ENCODE measurements at regions not wholly inside any gene's neighbourhood (a gene's known extent, or its start where the extent isn't known, plus 50 kb on each side); places are given as distances from the start of the nearest gene placed in this dataset.

- no peaks in the 10 kb centered on the region for H3K4me1 ChIP-seq (ENCODE audit: low read length)
- no peak overlapping the region for H3K4me2 ChIP-seq (ENCODE audit: low read depth, low read length)
- H3K9me3 ChIP-seq (replicated peaks; ENCODE audit: insufficient read depth, low read length), result no peaks in the 10 kb centered on the region
- H3K79me2 ChIP-seq (ENCODE audit: low read length), result no peaks in the 10 kb centered on the region
- H3F3A ChIP-seq (ENCODE audit: insufficient read depth, low read length), result no peaks in the 10 kb centered on the region
- H3K36me3 ChIP-seq (replicated peaks; ENCODE audit: insufficient read depth, low read length), result no peaks in the 10 kb centered on the region
- no peak overlapping the region for H2AFZ ChIP-seq (ENCODE audit: low read length)
- no peaks in the 10 kb centered on the region for H4K20me1 ChIP-seq (ENCODE audit: insufficient read depth, low read length)
- TF ChIP-seq EZH2phosphoT487 (IDR thresholded peaks at IDR 0.05; ENCODE audit: low read length), result no peak
- no peak for TF ChIP-seq CTCF (IDR thresholded peaks at IDR 0.05; ENCODE audit: low read length)
- no peak for TF ChIP-seq EZH2 (optimal IDR thresholded peaks at IDR 0.05; ENCODE audit: low read depth, low read length)
- H3K4me3 ChIP-seq (ENCODE audit: low read length), result no peak overlapping the region
- H3K9ac ChIP-seq (ENCODE audit: low read length), result no peak overlapping the region
- no peaks in the 10 kb centered on the region for H3K27me3 ChIP-seq (replicated peaks; ENCODE audit: insufficient read depth, low read length)
- no peak overlapping the region for H3K27ac ChIP-seq (ENCODE audit: low read length)
- DNase-seq, result no peak
- no peaks in the 10 kb centered on the region for H3K9me2 ChIP-seq (replicated peaks; ENCODE audit: insufficient read depth, low read length)
Measured at GRCh38 chr6:112761740-112762139, 414.6 kb downstream of the RFPL4B start.

- no peak overlapping the region for H3K27ac ChIP-seq (ENCODE audit: low read length)
- H3F3A ChIP-seq (ENCODE audit: insufficient read depth, low read length), result no peaks in the 10 kb centered on the region
- DNase-seq, result no peak
- H3K4me3 ChIP-seq (ENCODE audit: low read length), result no peak overlapping the region
- H3K27me3 ChIP-seq (replicated peaks; ENCODE audit: insufficient read depth, low read length), result no peaks in the 10 kb centered on the region
- no peaks in the 10 kb centered on the region for H4K20me1 ChIP-seq (ENCODE audit: insufficient read depth, low read length)
- no peaks in the 10 kb centered on the region for H3K4me1 ChIP-seq (ENCODE audit: low read length)
- H2AFZ ChIP-seq (ENCODE audit: low read length), result no peak overlapping the region
- no peaks in the 10 kb centered on the region for H3K9me3 ChIP-seq (replicated peaks; ENCODE audit: insufficient read depth, low read length)
- TF ChIP-seq EZH2phosphoT487 (IDR thresholded peaks at IDR 0.05; ENCODE audit: low read length), result no peak
- TF ChIP-seq EZH2 (optimal IDR thresholded peaks at IDR 0.05; ENCODE audit: low read depth, low read length), result no peak
- no peak for TF ChIP-seq CTCF (IDR thresholded peaks at IDR 0.05; ENCODE audit: low read length)
- no peaks in the 10 kb centered on the region for H3K9me2 ChIP-seq (replicated peaks; ENCODE audit: insufficient read depth, low read length)
- H3K9ac ChIP-seq (ENCODE audit: low read length), result no peak overlapping the region
- no peaks in the 10 kb centered on the region for H3K36me3 ChIP-seq (replicated peaks; ENCODE audit: insufficient read depth, low read length)
- no peak overlapping the region for H3K4me2 ChIP-seq (ENCODE audit: low read depth, low read length)
- no peaks in the 10 kb centered on the region for H3K79me2 ChIP-seq (ENCODE audit: low read length)
Measured at GRCh38 chr6:112764377-112764776, 417.2 kb downstream of the RFPL4B start.

DNA sequence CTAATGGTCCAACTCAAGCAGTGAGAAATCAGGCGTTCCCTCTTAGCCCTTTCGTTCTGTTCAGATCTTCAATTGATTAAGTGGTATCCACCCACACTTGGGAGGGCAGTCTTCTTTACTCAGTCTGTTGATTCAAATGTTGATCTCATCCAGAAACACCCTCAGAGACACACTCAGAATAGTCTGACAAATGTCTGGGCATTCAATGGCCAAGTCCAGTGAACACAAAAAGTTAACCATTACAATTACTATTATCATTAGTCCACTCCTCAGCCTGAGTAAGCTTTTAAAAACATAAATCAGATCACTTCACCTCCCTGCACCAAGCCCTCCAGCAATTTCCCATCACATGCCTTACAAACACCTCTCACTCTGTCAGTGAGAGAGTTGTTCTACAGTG lies 423.2 kb downstream of the RFPL4B start:
- DNase-seq, result no peak
- Histone ChIP-seq H3K27ac (ENCODE audit: low read length) (no peak overlapping the region), H3K4me2 (ENCODE audit: low read depth, low read length) (no peak overlapping the region), H3K4me1 (ENCODE audit: low read length) (no peaks in the 10 kb centered on the region), H3K9ac (ENCODE audit: low read length) (no peak overlapping the region), H3K27me3 (replicated peaks; ENCODE audit: insufficient read depth, low read length) (no peaks in the 10 kb centered on the region), H4K20me1 (ENCODE audit: insufficient read depth, low read length) (no peaks in the 10 kb centered on the region), H3K9me2 (replicated peaks; ENCODE audit: insufficient read depth, low read length) (no peaks in the 10 kb centered on the region), H3K9me3 (replicated peaks; ENCODE audit: insufficient read depth, low read length) (no peaks in the 10 kb centered on the region), H3F3A (ENCODE audit: insufficient read depth, low read length) (no peaks in the 10 kb centered on the region), H3K4me3 (ENCODE audit: low read length) (no peak overlapping the region), H2AFZ (ENCODE audit: low read length) (no peak overlapping the region), H3K79me2 (ENCODE audit: low read length) (no peaks in the 10 kb centered on the region), H3K36me3 (replicated peaks; ENCODE audit: insufficient read depth, low read length) (no peaks in the 10 kb centered on the region)
- no peak for TF ChIP-seq EZH2phosphoT487 (IDR thresholded peaks at IDR 0.05; ENCODE audit: low read length)
- no peak for TF ChIP-seq CTCF (IDR thresholded peaks at IDR 0.05; ENCODE audit: low read length)
- TF ChIP-seq EZH2 (optimal IDR thresholded peaks at IDR 0.05; ENCODE audit: low read depth, low read length), result no peak

All from MM.1S (cell line).